ENCODE measurements at regions not wholly inside any gene's neighbourhood (a gene's known extent, or its start where the extent isn't known, plus 50 kb on each side); places are given as distances from the start of the nearest gene placed in this dataset.

DNA sequence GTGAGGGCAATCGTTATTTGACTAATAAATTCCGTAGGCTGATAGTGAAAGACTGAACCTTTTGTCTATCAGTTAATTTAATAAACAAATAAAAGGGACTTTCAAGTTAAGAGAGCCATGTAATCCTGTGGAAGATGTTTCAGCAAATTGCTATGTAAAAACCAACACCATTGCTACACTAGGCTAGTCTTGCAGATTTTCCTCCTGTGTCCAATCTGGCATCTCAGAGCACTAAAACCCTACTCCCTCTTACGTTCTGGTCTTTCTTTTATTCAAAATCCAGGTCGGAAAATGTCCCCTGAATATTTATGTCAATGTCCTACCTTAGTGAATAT is 478.8 kb upstream of the TNC start:
- DNase-seq (ENCODE audit: low spot score), result no peak
- no peak for ATAC-seq (ENCODE audit: insufficient number of reproducible peaks, low FRiP score, low read depth)
- Histone ChIP-seq H3K27me3 (replicated peaks; ENCODE audit: insufficient read depth) (no peaks in the 10 kb centered on the region), H3K36me3 (no peaks in the 10 kb centered on the region), H3K27ac (peak overlapping the region in 1 of 2 donors; percentile 16), H3K4me3 (peak overlapping the region; percentile 42), H3K9me3 (no peaks in the 10 kb centered on the region), H3K4me1 (ENCODE audit: control insufficient read depth in 1 of 2, low read depth in 2 of 2) (peaks cover 2 to 26% of the 10 kb centered on the region in 2 donors)
- TF ChIP-seq, protein P1, sequence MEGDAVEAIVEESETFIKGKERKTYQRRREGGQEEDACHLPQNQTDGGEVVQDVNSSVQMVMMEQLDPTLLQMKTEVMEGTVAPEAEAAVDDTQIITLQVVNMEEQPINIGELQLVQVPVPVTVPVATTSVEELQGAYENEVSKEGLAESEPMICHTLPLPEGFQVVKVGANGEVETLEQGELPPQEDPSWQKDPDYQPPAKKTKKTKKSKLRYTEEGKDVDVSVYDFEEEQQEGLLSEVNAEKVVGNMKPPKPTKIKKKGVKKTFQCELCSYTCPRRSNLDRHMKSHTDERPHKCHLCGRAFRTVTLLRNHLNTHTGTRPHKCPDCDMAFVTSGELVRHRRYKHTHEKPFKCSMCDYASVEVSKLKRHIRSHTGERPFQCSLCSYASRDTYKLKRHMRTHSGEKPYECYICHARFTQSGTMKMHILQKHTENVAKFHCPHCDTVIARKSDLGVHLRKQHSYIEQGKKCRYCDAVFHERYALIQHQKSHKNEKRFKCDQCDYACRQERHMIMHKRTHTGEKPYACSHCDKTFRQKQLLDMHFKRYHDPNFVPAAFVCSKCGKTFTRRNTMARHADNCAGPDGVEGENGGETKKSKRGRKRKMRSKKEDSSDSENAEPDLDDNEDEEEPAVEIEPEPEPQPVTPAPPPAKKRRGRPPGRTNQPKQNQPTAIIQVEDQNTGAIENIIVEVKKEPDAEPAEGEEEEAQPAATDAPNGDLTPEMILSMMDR (IDR thresholded peaks at IDR 0.05), result no peak

DNA sequence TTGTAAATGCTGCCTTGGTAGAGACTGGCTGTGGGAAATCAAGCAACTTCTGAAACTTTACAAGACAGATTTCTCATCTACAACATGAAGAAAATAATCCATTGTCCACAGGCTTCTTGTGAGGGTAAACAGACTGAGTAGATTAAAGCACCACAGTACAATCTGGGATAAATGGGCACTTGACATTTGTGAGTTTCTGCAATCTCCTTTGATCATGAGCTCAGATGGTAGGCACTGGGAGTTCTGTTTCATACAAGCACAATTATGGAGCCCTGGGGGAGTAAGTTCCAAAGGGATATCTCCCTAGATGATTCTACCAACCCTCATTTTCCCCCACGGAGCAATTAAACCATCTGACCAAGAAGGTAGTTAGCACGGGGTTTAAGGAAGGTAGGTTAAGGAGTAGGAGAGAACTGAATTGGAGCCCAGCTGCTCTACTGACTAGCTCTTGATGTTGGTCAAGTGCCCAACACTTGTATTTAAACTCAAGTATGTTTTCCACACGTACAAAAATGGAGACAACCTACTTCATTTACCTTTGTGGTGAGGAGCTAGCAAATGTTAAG is 479.5 kb upstream of the TNC start:
- Histone ChIP-seq H3K9me3 (no peaks in the 10 kb centered on the region), H3K36me3 (no peaks in the 10 kb centered on the region), H3K27me3 (replicated peaks; ENCODE audit: insufficient read depth) (no peaks in the 10 kb centered on the region), H3K4me1 (ENCODE audit: control insufficient read depth in 1 of 2, low read depth in 2 of 2) (peaks cover 2 to 20% of the 10 kb centered on the region in 2 donors), H3K27ac (no peak overlapping the region), H3K4me3 (no peak overlapping the region)
- DNase-seq (ENCODE audit: low spot score), result no peak
- TF ChIP-seq, protein P1 (IDR thresholded peaks at IDR 0.05), result no peak
- no peak for ATAC-seq (ENCODE audit: insufficient number of reproducible peaks, low FRiP score, low read depth)

DNA sequence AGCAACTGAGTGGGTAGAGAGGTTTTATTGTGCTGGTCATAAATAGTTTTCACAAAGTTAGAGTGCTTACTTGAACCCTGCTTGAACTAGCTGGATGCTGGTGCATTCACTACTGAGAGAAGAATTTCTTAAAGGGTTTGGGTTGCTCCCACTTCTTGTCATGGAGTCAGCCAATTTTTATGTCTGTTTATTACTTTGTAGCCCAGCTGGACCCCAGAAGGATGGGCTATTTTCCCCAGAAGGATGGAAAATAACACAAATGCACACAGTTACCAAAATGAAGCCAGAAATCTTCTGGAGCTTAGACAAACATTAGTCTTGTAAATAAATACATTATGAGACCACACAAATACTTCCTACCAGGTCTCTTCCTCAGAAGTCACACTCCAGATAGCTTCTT is 480.8 kb upstream of the TNC start:
- no peaks in the 10 kb centered on the region for H3K27me3 ChIP-seq (replicated peaks; ENCODE audit: insufficient read depth)
- no peak for ATAC-seq (ENCODE audit: insufficient number of reproducible peaks, low FRiP score, low read depth)
- H3K27ac ChIP-seq, result no peak overlapping the region
- no peaks in the 10 kb centered on the region for H3K9me3 ChIP-seq
- TF ChIP-seq, protein P1 (IDR thresholded peaks at IDR 0.05), result no peak
- no peak overlapping the region for H3K4me3 ChIP-seq
- H3K36me3 ChIP-seq, result no peaks in the 10 kb centered on the region
- no peak for DNase-seq (ENCODE audit: low spot score)
- H3K4me1 ChIP-seq (ENCODE audit: control insufficient read depth in 1 of 2, low read depth in 2 of 2), result peaks cover 2 to 14% of the 10 kb centered on the region in 2 donors

DNA sequence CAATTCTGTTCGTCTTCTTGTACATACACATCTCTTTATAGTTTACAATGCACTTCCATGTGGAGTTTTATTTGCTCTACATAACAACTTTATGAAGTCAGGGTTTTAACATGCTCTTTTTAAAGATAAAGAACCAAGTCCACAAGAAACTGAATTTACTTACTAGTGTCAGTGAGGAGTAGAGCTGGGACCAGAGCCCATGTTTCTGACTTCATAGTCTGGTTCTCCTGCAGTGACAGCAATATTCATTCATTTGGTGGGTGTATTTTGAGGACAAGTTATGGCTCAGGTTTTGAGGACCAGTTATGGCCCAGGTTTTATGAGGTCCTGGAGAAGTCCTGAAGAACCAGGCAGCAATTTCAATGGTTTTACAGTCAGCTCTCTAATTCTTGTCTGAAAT is 481.9 kb upstream of the TNC start:
- Histone ChIP-seq H3K4me1 (ENCODE audit: control insufficient read depth in 1 of 2, low read depth in 2 of 2) (peaks cover 0 to 11% of the 10 kb centered on the region in 2 donors), H3K9me3 (no peaks in the 10 kb centered on the region), H3K27ac (no peak overlapping the region), H3K4me3 (no peak overlapping the region), H3K27me3 (replicated peaks; ENCODE audit: insufficient read depth) (no peaks in the 10 kb centered on the region), H3K36me3 (no peaks in the 10 kb centered on the region)
- TF ChIP-seq, protein P1 (IDR thresholded peaks at IDR 0.05), result no peak
- DNase-seq (ENCODE audit: low spot score) (no peak), ATAC-seq (ENCODE audit: insufficient number of reproducible peaks, low FRiP score, low read depth) (no peak)

DNA sequence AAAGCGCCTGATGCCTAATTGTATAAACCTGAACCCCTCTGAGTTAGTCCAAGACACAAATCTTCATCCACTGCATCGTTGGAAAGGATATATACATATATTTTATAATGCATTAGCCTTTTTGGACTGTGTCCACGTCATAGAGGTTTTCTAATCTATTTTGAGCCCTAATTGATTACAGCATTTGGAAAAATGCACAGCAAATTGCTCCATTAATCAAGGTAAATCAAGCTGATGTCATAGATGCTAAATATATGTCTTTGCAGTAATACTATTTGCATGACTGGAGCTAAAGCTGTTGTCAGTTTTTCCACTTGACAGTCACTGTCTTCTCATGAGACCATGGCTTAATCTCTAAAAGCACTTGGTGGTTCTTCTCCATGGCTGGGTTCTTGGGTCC is 483.5 kb upstream of the TNC start:
- no peak for ATAC-seq (ENCODE audit: insufficient number of reproducible peaks, low FRiP score, low read depth)
- H3K36me3 ChIP-seq, result no peaks in the 10 kb centered on the region
- no peak overlapping the region for H3K4me3 ChIP-seq
- no peaks in the 10 kb centered on the region for H3K27me3 ChIP-seq (replicated peaks; ENCODE audit: insufficient read depth)
- H3K9me3 ChIP-seq, result no peaks in the 10 kb centered on the region
- DNase-seq (ENCODE audit: low spot score), result no peak
- peaks cover 0 to under 1% of the 10 kb centered on the region in 2 donors for H3K4me1 ChIP-seq (ENCODE audit: control insufficient read depth in 1 of 2, low read depth in 2 of 2)
- H3K27ac ChIP-seq, result no peak overlapping the region
- TF ChIP-seq, protein P1 (IDR thresholded peaks at IDR 0.05), result no peak

Data from thoracic aorta (tissue), 2 donors.